ENCODE measurements at regions not wholly inside any gene's neighbourhood (a gene's known extent, or its start where the extent isn't known, plus 50 kb on each side); places are given as distances from the start of the nearest gene placed in this dataset.

- Histone ChIP-seq H3K27ac (ENCODE audit: low read depth in 2 of 2, low read length in 1 of 2) (no peak overlapping the region), H3K4me1 (ENCODE audit: control insufficient read depth in 2 of 2, insufficient read depth in 2 of 2, low read length in 1 of 2) (no peaks in the 10 kb centered on the region), H3K36me3 (ENCODE audit: control insufficient read depth in 2 of 2, insufficient read depth in 2 of 2, low read length in 1 of 2) (no peaks in the 10 kb centered on the region), H3K9me3 (ENCODE audit: control insufficient read depth in 2 of 2, insufficient read depth in 1 of 2, low read depth in 1 of 2, low read length in 1 of 2) (no peaks in the 10 kb centered on the region), H3K4me3 (ENCODE audit: low read depth in 1 of 2, low read length in 2 of 2) (no peak overlapping the region), H3K27me3 (ENCODE audit: control insufficient read depth in 1 of 2, insufficient read depth in 2 of 2, low read length in 2 of 2) (no peaks in the 10 kb centered on the region)
- 79 to 81% methylated on average over 1 of the region's 1 CpG for WGBS, 2 donors
These were observed 192.7 kb upstream of the S100G start for GRCh38 chrX:16457239-16457638.

DNA sequence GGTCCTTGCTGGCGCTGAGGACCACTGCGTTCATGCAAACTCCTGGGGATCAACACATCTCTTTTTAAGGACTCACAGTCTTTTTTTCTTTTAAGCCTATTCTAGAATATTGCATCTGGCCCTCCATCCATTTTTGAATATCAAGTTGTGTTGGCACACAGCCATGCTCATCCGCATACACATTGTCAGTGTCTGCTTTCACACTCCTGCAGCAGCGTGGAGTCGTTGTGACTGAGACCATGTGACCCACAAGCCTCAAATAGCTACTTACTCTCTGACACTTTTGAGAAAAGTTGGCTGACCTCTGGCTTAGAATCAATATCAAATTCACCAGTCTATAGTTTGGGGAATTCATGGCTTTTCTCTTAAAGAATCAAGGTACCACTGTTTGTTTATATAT lies 191.8 kb upstream of the S100G start:
- H3K36me3 ChIP-seq (ENCODE audit: control insufficient read depth in 2 of 2, insufficient read depth in 2 of 2, low read length in 1 of 2), result no peaks in the 10 kb centered on the region
- WGBS, 2 donors, result 79 to 85% methylated on average over 5 of the region's 5 CpGs
- H3K27ac ChIP-seq (ENCODE audit: low read depth in 2 of 2, low read length in 1 of 2), result no peak overlapping the region
- no peak overlapping the region for H3K4me3 ChIP-seq (ENCODE audit: low read depth in 1 of 2, low read length in 2 of 2)
- no peaks in the 10 kb centered on the region for H3K27me3 ChIP-seq (ENCODE audit: control insufficient read depth in 1 of 2, insufficient read depth in 2 of 2, low read length in 2 of 2)
- H3K9me3 ChIP-seq (ENCODE audit: control insufficient read depth in 2 of 2, insufficient read depth in 1 of 2, low read depth in 1 of 2, low read length in 1 of 2), result no peaks in the 10 kb centered on the region
- H3K4me1 ChIP-seq (ENCODE audit: control insufficient read depth in 2 of 2, insufficient read depth in 2 of 2, low read length in 1 of 2), result no peaks in the 10 kb centered on the region

DNA sequence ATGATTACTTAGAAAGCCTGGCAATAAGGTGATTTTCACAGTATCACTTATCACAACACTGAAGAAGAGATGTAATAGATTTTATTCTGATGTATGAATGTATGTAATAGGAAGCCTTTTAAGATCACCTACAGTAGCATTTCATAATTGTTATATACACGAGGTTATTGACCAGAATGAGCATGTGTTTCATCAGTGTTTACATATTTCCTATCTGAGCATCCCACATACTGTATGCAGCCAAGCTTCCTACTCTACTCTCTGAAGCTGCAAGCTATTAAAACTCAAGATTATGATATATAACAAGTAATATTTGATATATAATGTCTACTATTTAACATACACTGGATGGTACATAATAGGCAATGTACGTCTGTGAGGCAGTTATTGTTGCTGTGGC lies 190.9 kb upstream of the S100G start:
- H3K27ac ChIP-seq (ENCODE audit: low read depth in 2 of 2, low read length in 1 of 2), result no peak overlapping the region
- no peaks in the 10 kb centered on the region for H3K36me3 ChIP-seq (ENCODE audit: control insufficient read depth in 2 of 2, insufficient read depth in 2 of 2, low read length in 1 of 2)
- WGBS, 2 donors, result 51% methylated on average over 2 of the region's 2 CpGs
- no peaks in the 10 kb centered on the region for H3K27me3 ChIP-seq (ENCODE audit: control insufficient read depth in 1 of 2, insufficient read depth in 2 of 2, low read length in 2 of 2)
- H3K4me3 ChIP-seq (ENCODE audit: low read depth in 1 of 2, low read length in 2 of 2), result no peak overlapping the region
- H3K4me1 ChIP-seq (ENCODE audit: control insufficient read depth in 2 of 2, insufficient read depth in 2 of 2, low read length in 1 of 2), result no peaks in the 10 kb centered on the region
- no peaks in the 10 kb centered on the region for H3K9me3 ChIP-seq (ENCODE audit: control insufficient read depth in 2 of 2, insufficient read depth in 1 of 2, low read depth in 1 of 2, low read length in 1 of 2)

DNA sequence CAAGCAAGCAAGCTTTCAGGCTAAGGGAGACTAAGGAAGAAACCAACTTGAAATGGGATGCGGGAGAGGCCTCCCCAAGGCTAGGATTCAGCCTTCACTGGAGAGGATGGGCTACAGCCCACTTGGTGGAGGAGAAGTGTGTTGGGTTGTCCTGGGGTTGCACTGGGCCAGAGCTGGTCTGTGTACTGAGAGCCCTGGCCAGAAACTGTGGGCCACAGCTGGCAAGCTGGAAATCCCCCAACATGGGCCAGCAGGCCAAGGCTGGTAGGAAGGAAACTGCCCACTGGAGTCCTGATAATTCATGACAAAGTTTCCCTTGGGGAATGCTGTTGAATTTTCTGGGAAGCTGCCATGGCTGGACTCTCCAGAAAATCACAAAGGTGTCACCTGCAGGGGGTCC lies 188.0 kb upstream of the S100G start:
- no peak overlapping the region for H3K27ac ChIP-seq (ENCODE audit: low read depth in 2 of 2, low read length in 1 of 2)
- no peaks in the 10 kb centered on the region for H3K9me3 ChIP-seq (ENCODE audit: control insufficient read depth in 2 of 2, insufficient read depth in 1 of 2, low read depth in 1 of 2, low read length in 1 of 2)
- no peaks in the 10 kb centered on the region for H3K27me3 ChIP-seq (ENCODE audit: control insufficient read depth in 1 of 2, insufficient read depth in 2 of 2, low read length in 2 of 2)
- no peaks in the 10 kb centered on the region for H3K4me1 ChIP-seq (ENCODE audit: control insufficient read depth in 2 of 2, insufficient read depth in 2 of 2, low read length in 1 of 2)
- H3K4me3 ChIP-seq (ENCODE audit: low read depth in 1 of 2, low read length in 2 of 2), result no peak overlapping the region
- H3K36me3 ChIP-seq (ENCODE audit: control insufficient read depth in 2 of 2, insufficient read depth in 2 of 2, low read length in 1 of 2), result no peaks in the 10 kb centered on the region
- 85 to 96% methylated on average over 1 of the region's 1 CpG for WGBS, 2 donors

DNA sequence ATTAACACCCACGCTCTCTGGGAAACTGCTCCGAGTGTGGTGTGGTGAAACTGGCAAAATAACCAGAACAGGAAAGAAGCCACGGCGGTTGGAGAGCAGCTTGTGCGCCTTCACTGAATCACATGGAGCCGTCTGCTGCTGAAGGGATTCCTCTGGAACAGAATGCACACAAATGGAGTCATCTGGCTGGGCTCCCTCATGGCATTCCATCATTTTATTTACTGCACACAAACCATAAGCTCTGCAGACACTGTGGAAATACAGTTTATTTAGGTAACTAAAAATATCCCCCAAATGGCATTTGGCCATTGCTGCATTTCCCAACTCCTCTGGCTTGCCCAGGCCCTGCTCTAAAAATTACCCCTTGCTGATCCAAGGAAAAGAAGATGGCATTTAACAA lies 187.0 kb upstream of the S100G start:
- H3K9me3 ChIP-seq (ENCODE audit: control insufficient read depth in 2 of 2, insufficient read depth in 1 of 2, low read depth in 1 of 2, low read length in 1 of 2), result no peaks in the 10 kb centered on the region
- 53 to 72% methylated on average over 6 of the region's 6 CpGs for WGBS, 2 donors
- no peak overlapping the region for H3K27ac ChIP-seq (ENCODE audit: low read depth in 2 of 2, low read length in 1 of 2)
- H3K36me3 ChIP-seq (ENCODE audit: control insufficient read depth in 2 of 2, insufficient read depth in 2 of 2, low read length in 1 of 2), result no peaks in the 10 kb centered on the region
- H3K27me3 ChIP-seq (ENCODE audit: control insufficient read depth in 1 of 2, insufficient read depth in 2 of 2, low read length in 2 of 2), result no peaks in the 10 kb centered on the region
- no peaks in the 10 kb centered on the region for H3K4me1 ChIP-seq (ENCODE audit: control insufficient read depth in 2 of 2, insufficient read depth in 2 of 2, low read length in 1 of 2)
- no peak overlapping the region for H3K4me3 ChIP-seq (ENCODE audit: low read depth in 1 of 2, low read length in 2 of 2)

DNA sequence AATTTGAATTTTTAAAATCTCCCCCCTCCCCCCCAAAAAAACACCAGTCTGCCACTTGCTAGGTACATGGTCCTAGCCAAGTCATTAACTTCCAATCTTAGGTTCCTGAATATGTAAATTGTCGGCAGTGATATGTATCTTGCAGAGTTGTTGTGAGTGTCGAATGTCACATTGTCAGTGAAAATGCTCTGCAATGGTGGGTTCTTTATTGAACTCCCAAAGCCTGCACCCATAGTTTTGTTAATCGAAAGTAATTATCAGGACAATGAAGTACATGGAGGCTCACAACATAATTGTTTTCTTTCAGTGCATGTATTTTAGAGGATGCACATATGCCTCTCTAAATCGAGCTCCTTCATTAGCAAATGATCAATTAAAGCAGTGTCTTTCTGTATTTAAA lies 185.6 kb upstream of the S100G start:
- Histone ChIP-seq H3K4me3 (ENCODE audit: low read depth in 1 of 2, low read length in 2 of 2) (no peak overlapping the region), H3K27me3 (ENCODE audit: control insufficient read depth in 1 of 2, insufficient read depth in 2 of 2, low read length in 2 of 2) (no peaks in the 10 kb centered on the region), H3K9me3 (ENCODE audit: control insufficient read depth in 2 of 2, insufficient read depth in 1 of 2, low read depth in 1 of 2, low read length in 1 of 2) (no peaks in the 10 kb centered on the region), H3K36me3 (ENCODE audit: control insufficient read depth in 2 of 2, insufficient read depth in 2 of 2, low read length in 1 of 2) (no peaks in the 10 kb centered on the region), H3K4me1 (ENCODE audit: control insufficient read depth in 2 of 2, insufficient read depth in 2 of 2, low read length in 1 of 2) (no peaks in the 10 kb centered on the region), H3K27ac (ENCODE audit: low read depth in 2 of 2, low read length in 1 of 2) (no peak overlapping the region)
- 45 to 67% methylated on average over 4 of the region's 4 CpGs for WGBS, 2 donors

DNA sequence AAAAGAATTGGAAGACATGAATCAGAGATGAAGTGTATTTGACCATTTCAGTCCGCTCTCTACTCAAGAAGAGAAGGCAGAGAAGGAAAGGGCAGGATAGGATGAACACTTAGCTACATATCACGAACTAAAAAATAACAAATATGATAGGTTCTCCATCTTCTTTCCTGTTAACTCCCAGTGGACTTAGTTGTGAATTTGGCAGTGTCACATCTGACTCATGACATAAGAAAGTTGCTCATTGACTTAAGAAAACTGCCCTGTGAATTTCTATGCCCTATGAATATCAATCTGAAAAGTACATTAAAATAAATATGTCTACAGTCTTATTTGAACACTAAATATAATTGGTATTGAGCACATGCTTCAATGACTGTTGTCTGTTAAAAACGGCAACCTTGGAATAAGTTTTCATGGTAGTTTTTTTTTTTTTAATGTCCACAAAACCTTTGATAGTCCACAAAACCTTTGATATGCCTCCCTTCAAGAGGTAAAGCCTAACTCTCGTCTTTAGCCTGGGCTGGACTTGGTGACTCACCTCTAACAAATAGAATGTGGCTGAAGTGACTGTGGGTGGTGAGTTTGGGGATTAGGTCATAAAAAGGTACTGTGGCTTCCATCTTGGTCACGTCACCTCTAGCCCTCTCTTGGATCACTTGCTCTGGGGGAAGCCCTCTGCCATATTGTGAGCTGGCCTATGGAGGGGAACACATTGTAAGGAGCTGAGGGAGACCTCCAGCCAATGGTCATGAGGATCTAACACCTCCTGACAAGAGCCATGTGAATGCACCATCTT lies 184.7 kb upstream of the S100G start:
- Histone ChIP-seq H3K4me3 (ENCODE audit: low read depth in 1 of 2, low read length in 2 of 2) (no peak overlapping the region), H3K36me3 (ENCODE audit: control insufficient read depth in 2 of 2, insufficient read depth in 2 of 2, low read length in 1 of 2) (no peaks in the 10 kb centered on the region), H3K4me1 (ENCODE audit: control insufficient read depth in 2 of 2, insufficient read depth in 2 of 2, low read length in 1 of 2) (no peaks in the 10 kb centered on the region), H3K27ac (ENCODE audit: low read depth in 2 of 2, low read length in 1 of 2) (no peak overlapping the region), H3K27me3 (ENCODE audit: control insufficient read depth in 1 of 2, insufficient read depth in 2 of 2, low read length in 2 of 2) (no peaks in the 10 kb centered on the region), H3K9me3 (ENCODE audit: control insufficient read depth in 2 of 2, insufficient read depth in 1 of 2, low read depth in 1 of 2, low read length in 1 of 2) (no peaks in the 10 kb centered on the region)
- 70 to 73% methylated on average over 5 of the region's 5 CpGs for WGBS, 2 donors

DNA sequence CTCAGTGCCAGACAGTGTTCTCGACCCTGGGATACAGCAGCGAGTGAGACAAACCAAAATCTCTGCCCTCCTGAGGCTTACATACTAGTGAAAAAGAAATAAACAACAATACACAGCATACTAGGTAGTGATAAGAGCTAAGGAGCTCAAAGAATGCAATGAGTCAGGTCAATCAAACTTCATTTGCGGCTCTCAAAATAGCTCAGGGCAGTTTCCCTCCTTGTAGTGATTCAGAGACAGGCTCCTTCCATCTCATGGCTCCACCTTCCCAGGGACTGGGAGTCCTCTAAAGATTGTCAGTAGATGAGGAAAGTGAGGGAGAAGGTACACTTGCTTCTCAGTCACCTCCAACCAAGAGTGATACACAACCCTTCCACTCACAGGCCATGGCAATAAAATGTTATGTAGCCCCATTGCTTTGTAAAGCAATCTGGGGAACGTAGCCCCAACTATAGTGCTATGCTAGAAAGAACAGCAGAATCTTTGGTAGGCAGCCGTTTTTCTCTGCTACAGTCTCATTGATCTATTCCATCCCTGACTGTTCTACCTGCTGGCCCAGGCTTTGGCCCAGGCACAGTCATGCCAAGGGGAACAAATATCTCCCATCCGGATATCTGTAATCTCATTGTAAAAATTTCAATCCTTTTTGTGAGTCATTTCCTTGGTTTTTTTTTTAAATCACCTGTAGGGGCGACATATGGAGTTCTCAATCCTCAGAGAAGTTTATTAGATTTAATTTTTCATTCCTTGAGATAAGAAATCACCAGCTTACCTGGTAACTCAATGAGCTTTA lies 183.1 kb upstream of the S100G start:
- H3K4me1 ChIP-seq (ENCODE audit: control insufficient read depth in 2 of 2, insufficient read depth in 2 of 2, low read length in 1 of 2), result no peaks in the 10 kb centered on the region
- 69 to 75% methylated on average over 7 of the region's 7 CpGs for whole genome bisulfite sequencing, 2 donors
- H3K9me3 ChIP-seq (ENCODE audit: control insufficient read depth in 2 of 2, insufficient read depth in 1 of 2, low read depth in 1 of 2, low read length in 1 of 2), result no peaks in the 10 kb centered on the region
- no peak overlapping the region for H3K27ac ChIP-seq (ENCODE audit: low read depth in 2 of 2, low read length in 1 of 2)
- no peak overlapping the region for H3K4me3 ChIP-seq (ENCODE audit: low read depth in 1 of 2, low read length in 2 of 2)
- no peaks in the 10 kb centered on the region for H3K36me3 ChIP-seq (ENCODE audit: control insufficient read depth in 2 of 2, insufficient read depth in 2 of 2, low read length in 1 of 2)
- H3K27me3 ChIP-seq (ENCODE audit: control insufficient read depth in 1 of 2, insufficient read depth in 2 of 2, low read length in 2 of 2), result no peaks in the 10 kb centered on the region

DNA sequence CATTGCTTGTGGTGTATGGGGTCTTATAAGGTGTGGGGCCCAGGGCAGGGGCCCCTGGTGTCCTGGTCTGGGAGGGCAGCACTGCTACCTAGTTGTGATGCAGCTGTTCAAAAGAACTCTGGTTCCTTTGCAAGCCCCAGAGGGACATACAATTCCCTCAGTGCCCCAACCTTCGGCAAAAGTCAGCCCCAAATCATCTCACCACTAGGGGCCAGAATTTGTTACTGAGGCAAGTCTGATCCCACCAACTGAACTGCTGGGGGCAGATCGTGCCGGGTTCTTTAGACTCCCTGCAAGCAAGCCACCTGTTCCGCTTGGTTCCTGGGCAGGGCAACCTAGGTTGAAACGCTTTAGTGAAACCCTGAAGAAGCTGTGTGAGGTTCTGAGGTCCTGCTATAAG lies 180.1 kb upstream of the S100G start:
- Histone ChIP-seq H3K9me3 (ENCODE audit: control insufficient read depth in 2 of 2, insufficient read depth in 1 of 2, low read depth in 1 of 2, low read length in 1 of 2) (no peaks in the 10 kb centered on the region), H3K27ac (ENCODE audit: low read depth in 2 of 2, low read length in 1 of 2) (no peak overlapping the region), H3K4me3 (ENCODE audit: low read depth in 1 of 2, low read length in 2 of 2) (no peak overlapping the region), H3K27me3 (ENCODE audit: control insufficient read depth in 1 of 2, insufficient read depth in 2 of 2, low read length in 2 of 2) (no peaks in the 10 kb centered on the region), H3K4me1 (ENCODE audit: control insufficient read depth in 2 of 2, insufficient read depth in 2 of 2, low read length in 1 of 2) (no peaks in the 10 kb centered on the region), H3K36me3 (ENCODE audit: control insufficient read depth in 2 of 2, insufficient read depth in 2 of 2, low read length in 1 of 2) (no peaks in the 10 kb centered on the region)
- 83 to 92% methylated on average over 5 of the region's 5 CpGs for WGBS, 2 donors

DNA sequence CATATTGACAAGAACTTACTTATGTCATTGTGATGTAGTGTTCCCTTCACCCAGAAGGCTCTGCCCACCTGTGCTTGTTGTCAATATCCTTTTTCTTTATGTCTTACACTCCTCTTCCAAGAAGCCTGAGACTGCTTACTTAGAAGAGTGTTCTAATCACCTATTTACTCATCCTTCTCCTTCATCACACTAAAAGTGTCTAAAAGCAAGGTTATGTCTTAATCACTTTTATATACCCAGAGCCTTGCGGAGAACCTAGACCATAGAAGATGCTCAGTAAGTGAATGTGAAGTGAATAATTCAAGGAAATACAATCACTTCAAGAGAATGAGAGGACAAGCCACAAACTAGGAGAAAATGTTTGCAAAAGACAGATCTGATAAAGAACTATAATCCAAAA lies 177.6 kb upstream of the S100G start:
- Histone ChIP-seq H3K36me3 (ENCODE audit: control insufficient read depth in 2 of 2, insufficient read depth in 2 of 2, low read length in 1 of 2) (no peaks in the 10 kb centered on the region), H3K4me1 (ENCODE audit: control insufficient read depth in 2 of 2, insufficient read depth in 2 of 2, low read length in 1 of 2) (no peaks in the 10 kb centered on the region), H3K27me3 (ENCODE audit: control insufficient read depth in 1 of 2, insufficient read depth in 2 of 2, low read length in 2 of 2) (no peaks in the 10 kb centered on the region), H3K9me3 (ENCODE audit: control insufficient read depth in 2 of 2, insufficient read depth in 1 of 2, low read depth in 1 of 2, low read length in 1 of 2) (no peaks in the 10 kb centered on the region), H3K4me3 (ENCODE audit: low read depth in 1 of 2, low read length in 2 of 2) (no peak overlapping the region), H3K27ac (ENCODE audit: low read depth in 2 of 2, low read length in 1 of 2) (no peak overlapping the region)
- WGBS, 2 donors, result 93 to 96% methylated on average over 1 of the region's 1 CpG

Measured in esophagus (tissue), 2 donors.